Sigmoid colon (tissue), 6 donors: ENCODE measurements at regions not wholly inside any gene's neighbourhood (a gene's known extent, or its start where the extent isn't known, plus 50 kb on each side); places are given as distances from the start of the nearest gene placed in this dataset.

Source experiments
- DNase-seq: peaks from one replicate; pipeline ENCODE4 v3.0.0-alpha.2; 2019
- H3K27ac ChIP-seq, 4 donors: fragments of 200-600 bp; sonication (generic); one replicate each; pipeline ENCODE4 v1.5.1; 2016 to 2019; ENCODE audit warnings: mild to moderate bottlenecking in 1 of 4
- H3K27me3 ChIP-seq, 3 donors: fragments of 200-600 bp; sonication (generic); one replicate each; pipeline ENCODE4 v1.5.1; 2019; ENCODE audit warnings: mild to moderate bottlenecking in 1 of 3
- H3K36me3 ChIP-seq, 4 donors: fragments of 200-600 bp; sonication (generic); one replicate each; pipeline ENCODE4 v1.5.1; 2016 to 2019
- H3K4me1 ChIP-seq, 4 donors: fragments of 200-600 bp; sonication (generic); one replicate each; pipeline ENCODE4 v1.5.1; 2017 to 2019
- H3K4me3 ChIP-seq, 4 donors: fragments of 200-600 bp; sonication (generic); one replicate each; pipeline ENCODE4 v1.5.1; 2017 to 2019; ENCODE audit warnings: mild to moderate bottlenecking in 2 of 4, moderate library complexity in 1 of 4
- H3K9me3 ChIP-seq, 4 donors: fragments of 200-600 bp in 3 of 4; sonication (generic) in 3 of 4; one replicate each; pipeline versions ENCODE4 v1.5.1 to v1.6.1; 2013 to 2019
- EP300 ChIP-seq, 4 donors: sonication (generic); formaldehyde crosslinking; IDR thresholded peaks; one replicate each; pipeline ENCODE4 v1.6.1; 2017; ENCODE audit warnings: antibody characterized with exemption in 4 of 4
- POLR2A ChIP-seq, 2 donors: fragments of 450-650 bp; IDR thresholded peaks; one replicate each; pipeline ENCODE4 v1.6.1; 2016; ENCODE audit warnings: antibody characterized with exemption in 2 of 2, mild to moderate bottlenecking in 2 of 2, moderate library complexity in 2 of 2
- POLR2AphosphoS5 ChIP-seq, 4 donors: sonication (generic); formaldehyde crosslinking; IDR thresholded peaks; one replicate each; pipeline ENCODE4 v1.6.1; 2017; ENCODE audit warnings: antibody characterized with exemption in 4 of 4
- WGBS, 2 donors: extraction: QIAGEN DNeasy Blood & Tissue Kit; methylation state at CpG; one replicate each; pipeline ENCODE4 v1.1.7; 2013; 5-methylcytosine and 5-hydroxymethylcytosine counted together
- intact Hi-C: fragments of 100-400 bp; cut with DNase I; formaldehyde crosslinking; loops from one replicate; pipeline ENCODE4 v1.15.1; 2023
- TF ChIP-seq, protein P1 (sequence below), 4 experiments: fragments of 450-650 bp in 3 of 4; fragments of 200-600 bp in 1 of 4; IDR thresholded peaks; one replicate each; pipeline ENCODE4 v1.5.1; 2016 to 2019; ENCODE audit warnings: antibody characterized with exemption in 4 of 4, mild to moderate bottlenecking in 3 of 4, moderate library complexity in 2 of 4
- donor health status: healthy with polysubstance abuse.
- donor health status: healthy.

GRCh38 chr17:79184219-79184618, 109.6 kb downstream of the ENGASE start:
- Histone ChIP-seq H3K9me3 (no peaks in the 10 kb centered on the region), H3K4me3 (peak overlapping the region in 3 of 4 donors; percentile 32 to 43 (median 38)), H3K27me3 (peaks cover 0 to 35% (median 19%) of the 10 kb centered on the region in 3 donors), H3K27ac (no peak overlapping the region), H3K36me3 (peaks cover 0 to 4% (median 0%) of the 10 kb centered on the region in 4 donors), H3K4me1 (peaks cover 0 to 36% (median 27%) of the 10 kb centered on the region in 4 donors)
- intact Hi-C loops, result no loop called here
- no peak for DNase-seq
- WGBS, 2 donors, result 52 to 61% methylated on average over 10 of the region's 10 CpGs
- no peak for TF ChIP-seq POLR2AphosphoS5 (IDR thresholded peaks at IDR 0.05)

DNA sequence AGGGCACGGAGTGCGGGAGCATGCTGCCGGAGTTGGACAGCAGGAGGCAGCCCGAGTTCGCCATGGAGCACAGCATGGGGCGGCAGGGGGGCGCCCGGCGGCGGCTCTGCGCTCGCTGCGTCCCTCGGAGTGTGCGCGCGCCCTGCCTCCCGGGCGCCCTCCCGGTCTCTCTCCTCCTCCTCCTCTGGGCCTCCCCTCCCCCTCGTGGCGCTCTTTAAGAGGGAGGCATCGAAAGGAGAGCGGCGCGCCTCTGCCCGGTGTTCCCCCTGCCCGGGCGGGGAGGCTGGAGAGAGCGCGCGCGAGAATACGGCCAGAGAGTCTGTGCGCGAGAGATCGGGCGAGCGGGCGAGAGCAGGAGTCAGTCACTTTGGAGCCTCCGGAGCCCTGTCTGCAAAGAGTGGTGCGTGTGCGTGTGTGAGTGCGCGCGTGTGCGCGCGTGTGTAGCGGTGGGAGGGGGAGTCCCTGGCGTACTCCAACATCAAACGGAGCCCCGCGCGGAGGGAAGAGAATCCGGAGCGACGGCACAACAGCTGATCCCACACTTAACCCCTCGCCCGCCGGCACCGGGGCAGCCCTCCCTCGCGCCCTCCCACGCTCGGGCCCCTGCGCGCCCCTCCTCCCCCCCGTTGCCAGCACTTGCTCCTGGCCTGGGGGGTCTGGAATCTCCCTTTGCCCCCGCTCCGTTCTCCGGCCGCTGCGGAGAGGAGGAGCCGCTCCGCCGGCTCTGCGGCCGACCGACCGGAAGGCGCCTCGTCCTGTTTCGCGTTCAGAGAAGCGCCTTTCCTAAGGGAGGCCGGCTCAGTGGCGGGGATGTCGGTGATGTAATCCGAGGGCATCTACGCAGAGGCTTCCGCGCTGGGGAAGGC, 108.9 kb downstream of the ENGASE start:
- Histone ChIP-seq H3K9me3 (no peaks in the 10 kb centered on the region), H3K4me3 (peak overlapping the region in 3 of 4 donors; percentile 32 to 43 (median 38)), H3K27me3 (peaks cover 0 to 35% (median 19%) of the 10 kb centered on the region in 3 donors), H3K36me3 (peaks cover 0 to 4% (median 0%) of the 10 kb centered on the region in 4 donors), H3K27ac (no peak overlapping the region), H3K4me1 (peaks cover 0 to 31% (median 26%) of the 10 kb centered on the region in 4 donors)
- WGBS, 2 donors, result 2 to 7% methylated on average over 93 of the region's 93 CpGs
- intact Hi-C loops, result no loop called here
- DNase-seq, result no peak
- TF ChIP-seq POLR2AphosphoS5 (IDR thresholded peaks at IDR 0.05) (no peak), POLR2A (IDR thresholded peaks at IDR 0.05) (no peak), EP300 (IDR thresholded peaks at IDR 0.05) (no peak)
- TF ChIP-seq, protein P1, sequence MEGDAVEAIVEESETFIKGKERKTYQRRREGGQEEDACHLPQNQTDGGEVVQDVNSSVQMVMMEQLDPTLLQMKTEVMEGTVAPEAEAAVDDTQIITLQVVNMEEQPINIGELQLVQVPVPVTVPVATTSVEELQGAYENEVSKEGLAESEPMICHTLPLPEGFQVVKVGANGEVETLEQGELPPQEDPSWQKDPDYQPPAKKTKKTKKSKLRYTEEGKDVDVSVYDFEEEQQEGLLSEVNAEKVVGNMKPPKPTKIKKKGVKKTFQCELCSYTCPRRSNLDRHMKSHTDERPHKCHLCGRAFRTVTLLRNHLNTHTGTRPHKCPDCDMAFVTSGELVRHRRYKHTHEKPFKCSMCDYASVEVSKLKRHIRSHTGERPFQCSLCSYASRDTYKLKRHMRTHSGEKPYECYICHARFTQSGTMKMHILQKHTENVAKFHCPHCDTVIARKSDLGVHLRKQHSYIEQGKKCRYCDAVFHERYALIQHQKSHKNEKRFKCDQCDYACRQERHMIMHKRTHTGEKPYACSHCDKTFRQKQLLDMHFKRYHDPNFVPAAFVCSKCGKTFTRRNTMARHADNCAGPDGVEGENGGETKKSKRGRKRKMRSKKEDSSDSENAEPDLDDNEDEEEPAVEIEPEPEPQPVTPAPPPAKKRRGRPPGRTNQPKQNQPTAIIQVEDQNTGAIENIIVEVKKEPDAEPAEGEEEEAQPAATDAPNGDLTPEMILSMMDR (IDR thresholded peaks at IDR 0.05), result no peak

- Histone ChIP-seq H3K9me3 (no peaks in the 10 kb centered on the region), H3K27me3 (peaks cover 0 to 35% (median 19%) of the 10 kb centered on the region in 3 donors), H3K36me3 (peaks cover 0 to 4% (median 0%) of the 10 kb centered on the region in 4 donors), H3K4me1 (peaks cover 0 to 31% (median 26%) of the 10 kb centered on the region in 4 donors), H3K27ac (no peak overlapping the region), H3K4me3 (peak overlapping the region in 2 of 4 donors; percentile 32 to 38)
- DNase-seq, result no peak
- 3 to 18% methylated on average over 43 of the region's 43 CpGs for WGBS, 2 donors
- TF ChIP-seq, protein P1 (IDR thresholded peaks at IDR 0.05), result no peak
- TF ChIP-seq POLR2AphosphoS5 (IDR thresholded peaks at IDR 0.05) (no peak), EP300 (IDR thresholded peaks at IDR 0.05) (no peak), POLR2A (IDR thresholded peaks at IDR 0.05) (no peak)
- intact Hi-C loops, result no loop called here
These were observed 108.3 kb downstream of the ENGASE start for GRCh38 chr17:79183043-79183292.

- Histone ChIP-seq H3K4me1 (peaks cover 0 to 31% (median 26%) of the 10 kb centered on the region in 4 donors), H3K4me3 (no peak overlapping the region), H3K36me3 (peaks cover 0 to 4% (median 0%) of the 10 kb centered on the region in 4 donors), H3K27ac (no peak overlapping the region), H3K9me3 (no peaks in the 10 kb centered on the region), H3K27me3 (peaks cover 0 to 35% (median 19%) of the 10 kb centered on the region in 3 donors)
- no peak for DNase-seq
- intact Hi-C loops, result no loop called here
- no peak for TF ChIP-seq POLR2AphosphoS5 (IDR thresholded peaks at IDR 0.05)
- TF ChIP-seq, protein P1 (IDR thresholded peaks at IDR 0.05), result no peak
- TF ChIP-seq EP300 (IDR thresholded peaks at IDR 0.05), result no peak
- no peak for TF ChIP-seq POLR2A (IDR thresholded peaks at IDR 0.05)
- WGBS, 2 donors, result 7 to 17% methylated on average over 68 of the region's 68 CpGs
These were observed 107.8 kb downstream of the ENGASE start for GRCh38 chr17:79182176-79183042.
